HEK293T (cell line): ENCODE measurements at regions not wholly inside any gene's neighbourhood (a gene's known extent, or its start where the extent isn't known, plus 50 kb on each side); places are given as distances from the start of the nearest gene placed in this dataset.

ENCODE experiments used
- ARNT ChIP-seq: fragments of 450-650 bp; IDR thresholded peaks from 2 replicates; pipeline ENCODE4 v1.6.1; 2017; ENCODE audit warnings: mild to moderate bottlenecking
- BHLHE40 ChIP-seq: fragments of 450-650 bp; IDR thresholded peaks from 2 replicates; pipeline ENCODE4 v1.6.1; 2016; ENCODE audit warnings: mild to moderate bottlenecking, moderate library complexity, borderline replicate concordance
- FOXA1 ChIP-seq: fragments of 450-650 bp; IDR thresholded peaks from 2 replicates; pipeline ENCODE4 v1.6.1; 2016; ENCODE audit warnings: mild to moderate bottlenecking
- FOXK2 ChIP-seq: fragments of 450-650 bp; IDR thresholded peaks from 2 replicates; pipeline ENCODE4 v1.6.1; 2016; ENCODE audit warnings: mild to moderate bottlenecking
- FOXM1 ChIP-seq: fragments of 450-650 bp; IDR thresholded peaks from 2 replicates; pipeline ENCODE4 v1.6.1; 2017; ENCODE audit warnings: mild to moderate bottlenecking, borderline replicate concordance
- HDGF ChIP-seq: fragments of 450-650 bp; IDR thresholded peaks from 2 replicates; pipeline ENCODE4 v1.6.1; 2017; ENCODE audit warnings: antibody characterized with exemption, borderline replicate concordance
- PKNOX1 ChIP-seq: fragments of 450-650 bp; IDR thresholded peaks from 2 replicates; pipeline ENCODE4 v1.6.1; 2016
- SUZ12 ChIP-seq: fragments of 450-650 bp; IDR thresholded peaks from 2 replicates; pipeline ENCODE4 v1.6.1; 2016; ENCODE audit warnings: mild to moderate bottlenecking
- TARDBP ChIP-seq: fragments of 450-650 bp; IDR thresholded peaks from 2 replicates; pipeline ENCODE4 v1.6.1; 2016
- ZNF384 ChIP-seq: fragments of 450-650 bp; IDR thresholded peaks from 2 replicates; pipeline ENCODE4 v1.6.1; 2016

DNA sequence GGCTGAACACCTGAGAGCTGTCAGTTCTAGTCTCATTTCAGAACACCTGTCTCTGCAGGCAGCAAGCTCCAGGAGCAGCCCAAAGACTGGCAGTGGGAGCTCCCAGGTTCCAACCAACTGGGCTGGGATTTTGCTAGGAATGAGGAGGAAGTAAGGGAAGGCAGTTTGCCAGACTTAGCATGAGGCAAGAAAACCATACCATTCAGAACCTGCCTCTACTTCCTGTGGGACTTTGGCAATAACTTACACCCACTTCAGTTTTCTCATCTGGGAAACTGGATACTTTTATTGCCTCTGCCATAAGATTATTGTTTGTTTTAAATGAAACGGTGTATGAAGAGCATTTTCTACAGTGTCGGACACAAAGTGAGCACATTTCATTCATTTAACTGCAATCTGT is 363.7 kb upstream of the ISX start:
- TF ChIP-seq FOXK2 (no peak), BHLHE40 (no peak), SUZ12 (no peak), FOXA1 (no peak), ZNF384 (no peak), PKNOX1 (no peak), HDGF (no peak), TARDBP (no peak), ARNT (no peak), FOXM1 (no peak)
